Endodermal cell (in vitro differentiated cells): ENCODE measurements at regions not wholly inside any gene's neighbourhood (a gene's known extent, or its start where the extent isn't known, plus 50 kb on each side); places are given as distances from the start of the nearest gene placed in this dataset.

ENCODE experiments used
- DNase-seq: peaks from one replicate; pipeline ENCODE4 v3.0.0-alpha.2; 2017
- H3K27ac ChIP-seq: 2 replicates; pipeline ENCODE4 v1.5.1; 2013; ENCODE audit warnings: mild to moderate bottlenecking, low read depth, low read length, moderate library complexity
- H3K27me3 ChIP-seq: 2 replicates; pipeline ENCODE4 v1.6.1; 2013; ENCODE audit warnings: mild to moderate bottlenecking, low read length, moderate library complexity; ENCODE audit not compliant: insufficient read depth, control insufficient read depth, poor library complexity, severe bottlenecking
- H3K36me3 ChIP-seq: 2 replicates; pipeline ENCODE4 v1.7.0; 2013; ENCODE audit warnings: mild to moderate bottlenecking, low read length, moderate library complexity; ENCODE audit not compliant: control insufficient read depth, insufficient read depth
- H3K4me1 ChIP-seq: one replicate; pipeline ENCODE4 v1.7.0; 2013; ENCODE audit warnings: low read length; ENCODE audit not compliant: control insufficient read depth, insufficient read depth
- H3K4me3 ChIP-seq: 2 replicates; pipeline ENCODE4 v1.5.1; 2013; ENCODE audit warnings: mild to moderate bottlenecking, low read length, moderate library complexity
- H3K9ac ChIP-seq: 2 replicates; pipeline ENCODE4 v1.6.1; 2013; ENCODE audit warnings: mild to moderate bottlenecking, low read length, moderate library complexity; ENCODE audit not compliant: poor library complexity, severe bottlenecking; ENCODE audit errors: extremely low read depth
- H3K9me3 ChIP-seq: 2 replicates; pipeline ENCODE4 v1.6.1; 2013; ENCODE audit warnings: mild to moderate bottlenecking, low read length, moderate library complexity; ENCODE audit not compliant: control insufficient read depth
- H3K27ac Mint-ChIP-seq: 2 replicates; pipeline ENCODE4 v1.8.0; 2020; ENCODE audit warnings: mixed read lengths
- H3K27me3 Mint-ChIP-seq: 2 replicates; pipeline ENCODE4 v1.8.0; 2021; ENCODE audit warnings: mild to moderate bottlenecking, mixed read lengths; ENCODE audit not compliant: insufficient read depth
- H3K36me3 Mint-ChIP-seq: 2 replicates; pipeline ENCODE4 v1.8.0; 2020; ENCODE audit warnings: low read depth, mixed read lengths
- H3K4me1 Mint-ChIP-seq: 2 replicates; pipeline ENCODE4 v1.8.0; 2020; ENCODE audit warnings: mixed read lengths
- H3K4me3 Mint-ChIP-seq: 2 replicates; pipeline ENCODE4 v1.8.0; 2020; ENCODE audit warnings: mild to moderate bottlenecking, moderate library complexity, mixed read lengths
- H3K9me3 Mint-ChIP-seq: 2 replicates; pipeline ENCODE4 v1.8.0; 2020; ENCODE audit warnings: mild to moderate bottlenecking, mixed read lengths
- WGBS, 2 experiments: methylation state at CpG; one replicate each; pipeline versions ENCODE4 v1.1.5 to v1.1.7; 2013; ENCODE audit warnings: missing lambda C conversion rate in 2 of 2, mixed read lengths in 1 of 2; ENCODE audit not compliant: insufficient coverage in 1 of 2, insufficient read length in 1 of 2; 5-methylcytosine and 5-hydroxymethylcytosine counted together
- TF ChIP-seq, protein P1 (sequence below): fragments of 200-600 bp; sonication (generic); conservative IDR thresholded peaks from 2 replicates; pipeline ENCODE4 v1.5.0; 2021; ENCODE audit warnings: antibody characterized with exemption, mild to moderate bottlenecking

- 48 to 57% methylated on average over 4 of the region's 4 CpGs for WGBS, 2 experiments
- DNase-seq = no peak
- H3K4me3 Mint-ChIP-seq = no peak overlapping the region
- Histone ChIP-seq H3K27ac (no peak overlapping the region), H3K9ac (no peak overlapping the region), H3K9me3 (peaks cover 70% of the 10 kb centered on the region), H3K36me3 (no peaks in the 10 kb centered on the region), H3K27me3 (no peaks in the 10 kb centered on the region), H3K4me1 (no peaks in the 10 kb centered on the region), H3K4me3 (no peak overlapping the region)
- no peaks in the 10 kb centered on the region for H3K4me1 Mint-ChIP-seq
- TF ChIP-seq, protein P1, sequence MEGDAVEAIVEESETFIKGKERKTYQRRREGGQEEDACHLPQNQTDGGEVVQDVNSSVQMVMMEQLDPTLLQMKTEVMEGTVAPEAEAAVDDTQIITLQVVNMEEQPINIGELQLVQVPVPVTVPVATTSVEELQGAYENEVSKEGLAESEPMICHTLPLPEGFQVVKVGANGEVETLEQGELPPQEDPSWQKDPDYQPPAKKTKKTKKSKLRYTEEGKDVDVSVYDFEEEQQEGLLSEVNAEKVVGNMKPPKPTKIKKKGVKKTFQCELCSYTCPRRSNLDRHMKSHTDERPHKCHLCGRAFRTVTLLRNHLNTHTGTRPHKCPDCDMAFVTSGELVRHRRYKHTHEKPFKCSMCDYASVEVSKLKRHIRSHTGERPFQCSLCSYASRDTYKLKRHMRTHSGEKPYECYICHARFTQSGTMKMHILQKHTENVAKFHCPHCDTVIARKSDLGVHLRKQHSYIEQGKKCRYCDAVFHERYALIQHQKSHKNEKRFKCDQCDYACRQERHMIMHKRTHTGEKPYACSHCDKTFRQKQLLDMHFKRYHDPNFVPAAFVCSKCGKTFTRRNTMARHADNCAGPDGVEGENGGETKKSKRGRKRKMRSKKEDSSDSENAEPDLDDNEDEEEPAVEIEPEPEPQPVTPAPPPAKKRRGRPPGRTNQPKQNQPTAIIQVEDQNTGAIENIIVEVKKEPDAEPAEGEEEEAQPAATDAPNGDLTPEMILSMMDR = no peak
- H3K36me3 Mint-ChIP-seq = no peaks in the 10 kb centered on the region
- peaks cover 100% of the 10 kb centered on the region for H3K9me3 Mint-ChIP-seq
- H3K27me3 Mint-ChIP-seq = no peaks in the 10 kb centered on the region
- H3K27ac Mint-ChIP-seq = no peak overlapping the region
These were observed 1539.0 kb downstream of the UQCRFS1 start for GRCh38 chr19:27673986-27674385.

DNA sequence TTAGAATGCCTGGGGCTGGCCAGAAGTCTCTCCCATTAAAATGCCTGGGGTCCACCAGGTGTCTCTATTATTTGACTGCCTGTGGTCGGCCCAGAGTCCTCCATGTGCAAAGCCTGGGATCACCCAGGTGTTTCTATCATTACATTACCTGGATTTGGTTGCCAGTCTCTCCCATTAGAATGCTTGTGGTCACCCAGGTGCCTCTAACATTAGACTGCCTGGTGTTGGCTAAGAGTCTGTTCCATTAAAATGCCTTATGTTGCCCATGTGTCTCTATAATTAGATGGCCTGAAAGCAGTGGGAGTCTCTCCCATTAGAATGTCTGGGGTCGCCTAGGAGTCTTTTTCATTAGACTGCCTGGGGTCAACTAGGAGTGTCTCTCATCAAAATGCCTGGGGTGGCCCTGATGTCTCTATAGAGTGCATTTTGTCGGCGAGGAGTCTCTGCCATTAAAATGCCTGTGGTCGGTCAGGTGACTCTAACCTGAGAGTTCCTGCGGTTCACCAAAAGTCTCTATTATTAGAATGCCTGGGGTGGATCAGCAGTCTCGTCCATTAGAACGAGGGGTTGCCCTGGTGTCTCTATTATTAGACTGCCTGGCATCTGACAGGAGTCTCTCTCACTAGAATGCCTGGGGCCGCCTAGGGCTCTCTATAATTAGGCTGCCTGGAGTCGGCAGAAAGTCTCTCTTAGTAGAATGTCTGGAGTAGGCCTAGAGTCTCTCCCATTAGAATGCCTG is 1540.5 kb downstream of the UQCRFS1 start:
- H3K27ac ChIP-seq = no peak overlapping the region
- 51 to 74% methylated on average over 8 to 10 of the region's 10 CpGs for WGBS, 2 experiments

GRCh38 chr19:27671876-27672275 is 1541.1 kb downstream of the UQCRFS1 start:
- Mint-ChIP-seq H3K36me3 (no peaks in the 10 kb centered on the region), H3K27ac (no peak overlapping the region), H3K9me3 (peaks cover 98% of the 10 kb centered on the region), H3K27me3 (no peaks in the 10 kb centered on the region), H3K4me1 (no peaks in the 10 kb centered on the region), H3K4me3 (no peak overlapping the region)
- no peak overlapping the region for H3K9ac ChIP-seq
- H3K27me3 ChIP-seq = no peaks in the 10 kb centered on the region
- no peaks in the 10 kb centered on the region for H3K4me1 ChIP-seq
- H3K27ac ChIP-seq = no peak overlapping the region
- 53 to 100% methylated on average over 1 to 2 of the region's 2 CpGs for WGBS, 2 experiments
- H3K4me3 ChIP-seq = no peak overlapping the region
- no peaks in the 10 kb centered on the region for H3K36me3 ChIP-seq
- no peak for DNase-seq
- H3K9me3 ChIP-seq = peaks cover 79% of the 10 kb centered on the region
- TF ChIP-seq, protein P1 = no peak

More for the DNA sequence above, 1540.5 kb downstream of the UQCRFS1 start:
- TF ChIP-seq, protein P1 = no peak
- Histone ChIP-seq H3K9ac (no peak overlapping the region), H3K4me1 (no peaks in the 10 kb centered on the region), H3K9me3 (peaks cover 73% of the 10 kb centered on the region), H3K36me3 (no peaks in the 10 kb centered on the region), H3K27me3 (no peaks in the 10 kb centered on the region), H3K4me3 (no peak overlapping the region)
- Mint-ChIP-seq H3K9me3 (peaks cover 98% of the 10 kb centered on the region), H3K36me3 (no peaks in the 10 kb centered on the region), H3K4me1 (no peaks in the 10 kb centered on the region), H3K4me3 (no peak overlapping the region), H3K27ac (no peak overlapping the region), H3K27me3 (no peaks in the 10 kb centered on the region)
- peak; percentile 5 for DNase-seq
